Activated CD4-positive, alpha-beta T cell treated with anti-CD3 and anti-CD28 coated beads, Interleukin-2, amount 50 U/mL, for 4 hours (primary cell): ENCODE measurements at regions not wholly inside any gene's neighbourhood (a gene's known extent, or its start where the extent isn't known, plus 50 kb on each side); places are given as distances from the start of the nearest gene placed in this dataset.
A peak's percentile ranks its signal among the peaks of the same experiment; 100 is the strongest.
"Not testable (repeated sequence)": the region's sequence is repeated elsewhere in the genome, so short reads cannot be mapped to it uniquely, and the experiment has no call there.

Experiments used
- DNase-seq, 2 experiments: peaks; one replicate each; pipeline ENCODE4 v3.0.0-alpha.2; 2020

GRCh38 chr20:57777911-57778310 lies 68.1 kb upstream of the PMEPA1 start:
- no peak for DNase-seq

- no peak for DNase-seq
Observed at GRCh38 chr20:57774951-57775350, 65.1 kb upstream of the PMEPA1 start.

- no peak for DNase-seq
Observed at GRCh38 chr20:57774111-57774880, 64.5 kb upstream of the PMEPA1 start.

GRCh38 chr20:57773059-57773815 lies 63.4 kb upstream of the PMEPA1 start:
- no peak for DNase-seq

GRCh38 chr20:57772349-57772964 lies 62.6 kb upstream of the PMEPA1 start:
- peak; percentile 3 to 8 for DNase-seq

- DNase-seq = no peak
Observed at GRCh38 chr20:57770852-57771720, 61.3 kb upstream of the PMEPA1 start.

- DNase-seq = not testable (repeated sequence)
Observed at GRCh38 chr20:57770401-57770800, 60.6 kb upstream of the PMEPA1 start.

GRCh38 chr20:57769756-57770155 lies 59.9 kb upstream of the PMEPA1 start:
- no peak for DNase-seq

- no peak for DNase-seq
Observed at GRCh38 chr20:57768519-57768918, 58.7 kb upstream of the PMEPA1 start.

- no peak for DNase-seq
Observed at GRCh38 chr20:57767441-57767840, 57.6 kb upstream of the PMEPA1 start.

GRCh38 chr20:57763235-57763595 lies 53.4 kb upstream of the PMEPA1 start:
- DNase-seq = no peak

GRCh38 chr20:57762531-57763234 lies 52.9 kb upstream of the PMEPA1 start:
- no peak for DNase-seq

GRCh38 chr20:57761413-57761734 lies 51.6 kb upstream of the PMEPA1 start:
- no peak for DNase-seq

- no peak for DNase-seq
Observed at GRCh38 chr20:57760698-57761412, 51.0 kb upstream of the PMEPA1 start.

- DNase-seq = no peak
Observed at GRCh38 chr20:57759724-57760123, 49.9 kb upstream of the PMEPA1 start.
